Cardiac fibroblast (primary cell): ENCODE measurements at regions not wholly inside any gene's neighbourhood (a gene's known extent, or its start where the extent isn't known, plus 50 kb on each side); places are given as distances from the start of the nearest gene placed in this dataset.

ENCODE experiments used
- DNase-seq, 2 donors: peaks; one replicate each; pipeline versions ENCODE4 v3.0.0 to v3.0.0-alpha.2; 2010; ENCODE audit warnings: low read depth in 2 of 2
- H3K4me3 ChIP-seq, 2 donors: replicated peaks in 1 of 2; 1 replicate in 1 of 2; 2 replicates in 1 of 2; pipeline ENCODE4 v1.5.1; 2011; ENCODE audit warnings: low read depth in 2 of 2, low read length in 2 of 2, mild to moderate bottlenecking in 2 of 2, moderate library complexity in 1 of 2
- TF ChIP-seq, protein P1 (sequence below): IDR thresholded peaks from one replicate; pipeline ENCODE4 v1.5.1; 2011; ENCODE audit warnings: low read depth, mild to moderate bottlenecking, low read length, inconsistent platforms

DNA sequence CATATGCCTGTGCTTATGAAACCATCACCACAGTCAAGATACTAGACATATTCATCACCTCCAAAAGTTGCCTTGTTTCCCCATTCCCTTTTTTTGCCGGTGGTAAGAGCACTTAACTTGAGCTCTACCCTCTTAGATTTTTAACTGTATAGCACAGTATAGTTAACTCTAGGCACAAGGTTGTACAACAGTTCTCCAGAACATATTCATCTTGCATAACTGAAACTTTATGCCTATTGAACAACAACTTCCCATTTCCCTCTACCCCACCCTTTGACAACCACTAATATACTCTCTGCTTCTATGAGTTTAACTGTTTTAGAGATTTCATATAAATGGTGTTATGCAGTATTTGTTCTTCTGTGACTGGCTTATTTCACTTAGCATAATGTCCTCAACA, 119.3 kb downstream of the ASB9 start:
- TF ChIP-seq, protein P1, sequence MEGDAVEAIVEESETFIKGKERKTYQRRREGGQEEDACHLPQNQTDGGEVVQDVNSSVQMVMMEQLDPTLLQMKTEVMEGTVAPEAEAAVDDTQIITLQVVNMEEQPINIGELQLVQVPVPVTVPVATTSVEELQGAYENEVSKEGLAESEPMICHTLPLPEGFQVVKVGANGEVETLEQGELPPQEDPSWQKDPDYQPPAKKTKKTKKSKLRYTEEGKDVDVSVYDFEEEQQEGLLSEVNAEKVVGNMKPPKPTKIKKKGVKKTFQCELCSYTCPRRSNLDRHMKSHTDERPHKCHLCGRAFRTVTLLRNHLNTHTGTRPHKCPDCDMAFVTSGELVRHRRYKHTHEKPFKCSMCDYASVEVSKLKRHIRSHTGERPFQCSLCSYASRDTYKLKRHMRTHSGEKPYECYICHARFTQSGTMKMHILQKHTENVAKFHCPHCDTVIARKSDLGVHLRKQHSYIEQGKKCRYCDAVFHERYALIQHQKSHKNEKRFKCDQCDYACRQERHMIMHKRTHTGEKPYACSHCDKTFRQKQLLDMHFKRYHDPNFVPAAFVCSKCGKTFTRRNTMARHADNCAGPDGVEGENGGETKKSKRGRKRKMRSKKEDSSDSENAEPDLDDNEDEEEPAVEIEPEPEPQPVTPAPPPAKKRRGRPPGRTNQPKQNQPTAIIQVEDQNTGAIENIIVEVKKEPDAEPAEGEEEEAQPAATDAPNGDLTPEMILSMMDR = no peak
- no peak overlapping the region for H3K4me3 ChIP-seq
- no peak for DNase-seq

DNA sequence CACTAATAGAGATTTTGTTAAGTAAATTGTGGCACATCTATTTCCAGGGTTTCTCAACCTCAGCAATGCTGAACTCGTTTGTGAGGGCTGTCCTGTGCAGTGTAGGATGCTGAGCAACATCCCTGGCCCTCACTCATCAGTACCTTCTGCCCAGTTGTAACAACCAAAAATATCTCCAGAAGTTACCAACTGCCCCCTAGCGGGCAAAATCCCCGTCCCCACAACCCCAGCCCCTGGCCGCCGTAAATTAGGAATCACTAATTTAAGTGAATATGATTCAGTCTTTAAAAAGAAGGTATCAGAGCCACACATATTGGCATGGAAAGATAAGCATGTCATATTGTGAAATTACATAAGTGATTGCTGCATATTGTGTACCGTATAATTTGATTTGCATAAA, 123.4 kb downstream of the ASB9 start:
- peak; percentile 16 for DNase-seq
- TF ChIP-seq, protein P1 = peak; percentile 41
- H3K4me3 ChIP-seq = no peak overlapping the region

DNA sequence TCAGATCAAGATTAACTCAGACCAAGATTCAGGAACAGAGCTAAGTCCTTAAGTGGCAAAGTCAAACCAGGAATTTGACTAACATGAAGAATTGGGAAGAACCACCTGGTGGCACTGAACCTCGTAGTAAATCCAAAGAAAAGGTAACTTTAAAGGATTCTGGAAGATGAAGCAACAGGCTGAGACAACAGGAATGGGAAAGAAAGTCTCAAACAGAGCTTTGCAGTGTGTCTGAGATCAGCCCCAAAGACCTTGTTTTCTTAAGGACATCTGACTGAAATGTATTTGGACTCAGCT, 126.1 kb downstream of the ASB9 start:
- TF ChIP-seq, protein P1 = no peak
- DNase-seq = no peak
- no peak overlapping the region for H3K4me3 ChIP-seq

DNA sequence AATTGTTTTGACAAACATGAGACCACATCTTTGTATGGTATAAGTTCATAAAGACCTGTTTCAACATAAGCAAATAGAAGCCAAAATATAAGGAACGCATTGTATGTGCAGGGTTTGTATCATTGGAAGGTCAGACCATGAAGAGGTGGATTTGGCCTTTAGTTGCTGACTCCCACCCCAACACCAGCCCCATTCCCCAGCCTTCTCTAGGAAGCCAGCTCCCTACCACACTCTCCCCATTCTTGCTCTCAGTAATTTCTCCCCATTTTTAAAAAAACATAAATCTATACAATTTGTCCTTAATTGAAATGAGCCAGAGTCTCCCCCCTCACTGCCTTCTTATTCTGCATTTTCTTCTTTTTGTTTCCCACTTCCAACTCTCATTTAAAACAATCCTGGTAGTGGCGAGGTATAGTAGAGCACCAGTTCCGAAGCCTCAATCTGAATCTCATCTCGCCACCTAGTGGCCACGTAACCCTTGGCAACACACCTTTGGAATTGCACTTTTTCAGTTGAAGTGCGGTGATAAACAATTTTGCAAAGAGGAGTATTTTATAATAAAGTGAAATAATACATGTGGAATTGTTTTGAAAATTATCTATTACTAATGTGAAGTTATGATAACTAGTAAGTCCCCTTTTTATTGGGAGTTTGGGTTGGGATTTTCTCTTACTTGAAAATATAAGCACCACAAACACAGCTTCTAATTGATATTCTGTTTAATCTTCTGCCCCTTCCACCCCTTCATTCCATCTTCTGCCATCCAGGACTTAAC, 126.6 kb downstream of the ASB9 start:
- DNase-seq = peak; percentile 46 to 48
- no peak overlapping the region for H3K4me3 ChIP-seq
- TF ChIP-seq, protein P1 = peak; percentile 55

DNA sequence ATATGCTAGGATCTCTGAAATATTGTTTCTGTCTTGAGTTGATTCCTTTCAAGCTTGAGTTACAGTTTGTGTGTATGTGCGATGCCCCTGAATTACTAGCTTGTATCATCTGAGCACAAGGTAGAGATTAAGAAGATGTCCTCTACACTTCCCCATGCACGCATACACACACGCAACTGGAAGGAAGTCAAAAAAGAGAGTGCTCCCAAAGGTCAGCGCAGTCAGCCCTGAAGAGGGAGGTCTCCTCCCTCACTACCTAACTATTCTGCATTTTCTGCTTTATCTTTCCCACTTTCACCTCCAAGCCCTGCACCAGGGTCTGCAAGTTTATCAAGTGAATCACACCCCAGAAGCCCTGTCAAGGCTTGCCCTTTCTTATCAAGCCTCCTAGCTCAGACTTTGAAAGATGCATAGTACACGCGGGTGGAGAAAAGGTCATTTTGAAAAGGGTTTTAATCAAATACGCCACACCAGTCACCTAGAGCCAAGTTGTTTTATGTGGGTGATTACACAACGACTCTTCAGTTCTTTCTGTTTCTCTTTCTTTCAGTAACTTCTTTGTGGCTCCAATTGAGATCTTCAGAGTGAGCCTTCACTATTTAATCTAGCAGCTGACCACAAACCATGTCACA, 127.7 kb downstream of the ASB9 start:
- no peak for DNase-seq
- H3K4me3 ChIP-seq = no peak overlapping the region
- TF ChIP-seq, protein P1 = no peak

DNA sequence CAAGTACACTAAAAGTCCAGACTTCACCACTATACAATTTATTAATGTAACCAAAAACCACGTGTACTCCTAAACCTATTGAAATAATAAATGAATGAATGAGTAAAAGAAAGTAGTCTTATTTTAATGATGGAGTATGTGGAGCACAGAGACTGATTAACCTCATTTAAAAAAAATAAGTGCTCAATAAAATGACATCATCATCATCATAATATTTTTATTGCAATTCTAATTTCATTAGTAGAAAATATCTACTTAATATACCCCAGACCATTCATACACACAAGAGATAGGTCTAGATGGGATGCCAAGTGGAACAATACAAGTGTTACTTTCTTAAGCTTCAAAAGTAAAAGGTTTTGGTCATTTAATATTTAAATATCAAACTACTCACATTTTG, 133.1 kb downstream of the ASB9 start:
- TF ChIP-seq, protein P1 = no peak
- no peak overlapping the region for H3K4me3 ChIP-seq
- DNase-seq = no peak

- no peak for DNase-seq
- TF ChIP-seq, protein P1 = no peak
- H3K4me3 ChIP-seq = no peak overlapping the region
These were observed 140.5 kb downstream of the ASB9 start for GRCh38 chrX:15129412-15129811.
